H1 (cell line): ENCODE measurements at regions not wholly inside any gene's neighbourhood (a gene's known extent, or its start where the extent isn't known, plus 50 kb on each side); places are given as distances from the start of the nearest gene placed in this dataset.

Experiments used
- CHD2 ChIP-seq: IDR thresholded peaks from 2 replicates; pipeline ENCODE4 v1.6.1; 2012; ENCODE audit warnings: low read length, improper control_type of control experiment
- CHD7 ChIP-seq: fragments of 300-600 bp; sonication (generic); IDR thresholded peaks from 2 replicates; pipeline ENCODE4 v1.7.1; 2012; ENCODE audit warnings: low read length, moderate library complexity, mild to moderate bottlenecking, inconsistent platforms; ENCODE audit not compliant: insufficient replicate concordance
- EGR1 ChIP-seq: IDR thresholded peaks from 2 replicates; pipeline ENCODE4 v1.6.1; 2011; ENCODE audit warnings: low read depth, low read length, borderline replicate concordance
- JUN ChIP-seq: IDR thresholded peaks from 2 replicates; pipeline ENCODE4 v1.6.1; 2011; ENCODE audit warnings: low read depth, mild to moderate bottlenecking, improper control_type of control experiment, low read length
- RNF2 ChIP-seq: fragments of 200-900, 300-1000 bp; sonication (generic); IDR thresholded peaks from 2 replicates; pipeline ENCODE4 v1.7.1; 2016; ENCODE audit warnings: borderline replicate concordance, low read depth, mild to moderate bottlenecking, antibody characterized with exemption, low read length; ENCODE audit not compliant: poor library complexity, severe bottlenecking; ENCODE audit errors: missing control alignments
- SP4 ChIP-seq: IDR thresholded peaks from 2 replicates; pipeline ENCODE4 v1.6.1; 2012; ENCODE audit warnings: low read length, inconsistent platforms
- SUZ12 ChIP-seq: fragments of 200-600 bp; sonication (generic); IDR thresholded peaks from 2 replicates; pipeline ENCODE4 v1.6.1; 2012; ENCODE audit warnings: mild to moderate bottlenecking, inconsistent platforms, low read length, moderate library complexity, mixed read lengths
- TEAD4 ChIP-seq: IDR thresholded peaks from 2 replicates; pipeline ENCODE4 v1.6.1; 2012; ENCODE audit warnings: low read depth, low read length, inconsistent platforms, mixed read lengths

GRCh38 chr9:73083519-73083918, 68.1 kb upstream of the ANXA1 start (continued):
- TF ChIP-seq CHD7 = no peak
- no peak for TF ChIP-seq RNF2
- no peak for TF ChIP-seq SP4
- TF ChIP-seq CHD2 = no peak
- TF ChIP-seq TEAD4 = no peak
- no peak for TF ChIP-seq EGR1
- no peak for TF ChIP-seq JUN
- TF ChIP-seq SUZ12 = no peak
- TF ChIP-seq, all 59 proteins: peak for 0
